Coronary artery (tissue), 2 donors: ENCODE measurements at regions not wholly inside any gene's neighbourhood (a gene's known extent, or its start where the extent isn't known, plus 50 kb on each side); places are given as distances from the start of the nearest gene placed in this dataset.

Experiments used
- DNase-seq: peaks from one replicate; pipeline ENCODE4 v3.0.0-alpha.2; 2017; ENCODE audit warnings: low spot score
- H3K27ac ChIP-seq, 2 donors: fragments of 200-600 bp; sonication (generic); one replicate each; pipeline ENCODE4 v1.5.1; 2016 to 2019
- H3K4me3 ChIP-seq: fragments of 200-600 bp; sonication (generic); 2 replicates; pipeline ENCODE4 v1.5.1; 2016; ENCODE audit warnings: mild to moderate bottlenecking, moderate library complexity
- TF ChIP-seq, protein P1 (sequence below): fragments of 200-600 bp; sonication (generic); IDR thresholded peaks from one replicate; pipeline ENCODE4 v1.5.1; 2019; ENCODE audit warnings: antibody characterized with exemption

DNA sequence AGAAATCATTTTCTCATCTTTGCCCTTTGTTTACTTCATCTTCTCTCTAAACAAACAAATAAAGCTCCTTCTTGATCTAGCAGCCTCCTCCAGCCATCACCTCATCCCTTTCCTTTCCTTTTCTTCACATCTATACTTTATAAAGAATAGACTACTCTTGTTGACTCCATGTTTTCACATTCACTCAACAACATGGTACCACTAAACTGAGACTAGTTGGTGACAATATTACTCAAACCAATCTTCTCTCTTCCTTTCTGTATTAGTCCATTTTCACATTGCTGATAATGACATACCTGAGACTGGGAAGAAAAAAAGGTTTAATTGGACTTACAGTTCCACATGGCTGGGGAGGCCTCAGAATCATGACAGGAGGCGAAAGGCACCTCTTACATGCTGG lies 324.7 kb downstream of the SOX2 start:
- no peak for DNase-seq
- no peak overlapping the region for H3K4me3 ChIP-seq
- TF ChIP-seq, protein P1, sequence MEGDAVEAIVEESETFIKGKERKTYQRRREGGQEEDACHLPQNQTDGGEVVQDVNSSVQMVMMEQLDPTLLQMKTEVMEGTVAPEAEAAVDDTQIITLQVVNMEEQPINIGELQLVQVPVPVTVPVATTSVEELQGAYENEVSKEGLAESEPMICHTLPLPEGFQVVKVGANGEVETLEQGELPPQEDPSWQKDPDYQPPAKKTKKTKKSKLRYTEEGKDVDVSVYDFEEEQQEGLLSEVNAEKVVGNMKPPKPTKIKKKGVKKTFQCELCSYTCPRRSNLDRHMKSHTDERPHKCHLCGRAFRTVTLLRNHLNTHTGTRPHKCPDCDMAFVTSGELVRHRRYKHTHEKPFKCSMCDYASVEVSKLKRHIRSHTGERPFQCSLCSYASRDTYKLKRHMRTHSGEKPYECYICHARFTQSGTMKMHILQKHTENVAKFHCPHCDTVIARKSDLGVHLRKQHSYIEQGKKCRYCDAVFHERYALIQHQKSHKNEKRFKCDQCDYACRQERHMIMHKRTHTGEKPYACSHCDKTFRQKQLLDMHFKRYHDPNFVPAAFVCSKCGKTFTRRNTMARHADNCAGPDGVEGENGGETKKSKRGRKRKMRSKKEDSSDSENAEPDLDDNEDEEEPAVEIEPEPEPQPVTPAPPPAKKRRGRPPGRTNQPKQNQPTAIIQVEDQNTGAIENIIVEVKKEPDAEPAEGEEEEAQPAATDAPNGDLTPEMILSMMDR: no peak
- no peak overlapping the region for H3K27ac ChIP-seq

- no peak for DNase-seq
- H3K27ac ChIP-seq: no peak overlapping the region
- no peak overlapping the region for H3K4me3 ChIP-seq
- TF ChIP-seq, protein P1: no peak
Measured at GRCh38 chr3:182041668-182042291, 330.1 kb downstream of the SOX2 start.

DNA sequence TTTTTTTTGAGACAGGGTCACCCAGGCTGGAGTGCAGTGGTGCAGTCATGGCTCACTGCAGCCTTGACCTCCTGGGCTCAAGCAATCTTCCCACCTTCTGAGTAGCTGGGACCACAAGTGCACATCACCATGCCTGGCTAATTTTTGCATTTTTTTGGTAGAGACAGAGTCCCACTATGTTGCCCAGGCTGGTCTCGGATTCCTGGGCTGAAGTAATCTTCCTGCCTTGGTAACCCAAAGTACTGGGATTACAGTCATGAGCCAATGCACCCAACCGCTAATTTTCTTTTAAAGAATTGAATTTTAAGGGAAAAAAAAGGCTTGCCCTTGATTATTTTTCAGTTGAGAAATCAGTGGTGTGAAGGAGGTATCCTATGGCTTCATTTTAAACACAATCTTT lies 334.0 kb downstream of the SOX2 start:
- TF ChIP-seq, protein P1: no peak
- no peak overlapping the region for H3K4me3 ChIP-seq
- DNase-seq: no peak
- no peak overlapping the region for H3K27ac ChIP-seq

GRCh38 chr3:182046166-182046764 lies 334.5 kb downstream of the SOX2 start:
- no peak overlapping the region for H3K27ac ChIP-seq
- H3K4me3 ChIP-seq: no peak overlapping the region
- TF ChIP-seq, protein P1: no peak
- no peak for DNase-seq

DNA sequence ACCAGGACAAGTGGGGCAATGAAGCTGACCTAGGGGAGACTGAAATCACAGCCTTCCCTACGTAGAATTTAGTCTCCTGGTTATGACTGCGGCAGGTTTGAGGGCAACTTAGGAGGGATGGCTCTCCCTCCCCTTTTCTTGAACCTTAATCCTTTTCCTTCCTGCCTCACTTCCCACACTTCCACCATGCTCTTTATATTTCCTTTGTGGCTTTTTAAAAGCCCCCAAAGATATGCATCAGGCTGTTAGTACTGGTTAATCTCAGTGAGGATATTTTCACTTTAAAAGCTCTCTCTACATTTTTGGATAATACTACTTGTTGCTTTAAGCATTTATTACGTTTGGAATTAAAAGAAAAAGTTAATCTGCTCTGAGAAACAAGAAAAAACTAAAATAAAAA lies 339.2 kb downstream of the SOX2 start:
- no peak for DNase-seq
- Histone ChIP-seq H3K4me3 (no peak overlapping the region), H3K27ac (no peak overlapping the region)
- TF ChIP-seq, protein P1: no peak

DNA sequence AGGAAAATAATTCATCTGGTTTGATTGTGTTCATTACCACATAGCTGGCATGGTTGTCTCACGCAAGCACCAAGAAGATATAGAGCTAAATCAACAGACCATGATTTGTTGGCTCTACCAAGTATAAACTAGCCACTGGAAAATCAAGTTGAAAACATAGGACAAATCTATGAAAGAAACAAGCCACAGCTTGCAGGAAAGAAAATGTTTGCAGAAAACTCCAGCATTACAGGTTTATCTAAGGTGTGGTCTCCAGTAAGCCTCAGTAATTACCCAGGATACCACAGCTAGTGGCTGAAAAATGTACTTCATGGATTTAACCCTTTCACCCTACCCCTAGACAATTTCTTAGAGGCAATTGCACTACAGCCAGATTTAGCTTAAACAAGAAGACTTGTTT lies 340.6 kb downstream of the SOX2 start:
- Histone ChIP-seq H3K4me3 (no peak overlapping the region), H3K27ac (no peak overlapping the region)
- TF ChIP-seq, protein P1: no peak
- no peak for DNase-seq

DNA sequence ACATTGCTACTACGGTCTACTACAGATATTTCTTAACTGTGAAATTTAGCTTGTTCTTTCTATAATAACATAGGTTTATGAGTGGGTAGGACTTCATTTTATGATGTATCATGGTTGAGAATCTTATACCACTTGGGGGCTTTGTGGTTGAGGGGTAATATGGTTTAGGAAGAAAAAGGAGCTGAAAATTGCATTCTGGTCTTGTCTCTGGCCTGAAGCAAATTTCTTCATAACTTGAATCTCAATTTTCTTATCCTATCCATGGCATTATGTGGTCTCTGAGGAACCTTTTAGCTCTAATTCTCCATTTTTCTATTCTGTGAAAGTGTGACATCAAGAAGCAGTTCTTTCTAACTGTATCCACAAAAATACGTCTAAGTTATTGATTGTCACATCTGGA lies 341.0 kb downstream of the SOX2 start:
- no peak overlapping the region for H3K4me3 ChIP-seq
- no peak for DNase-seq
- no peak overlapping the region for H3K27ac ChIP-seq
- TF ChIP-seq, protein P1: no peak
